Stimulated activated CD4-positive, alpha-beta T cell treated with anti-CD3 and anti-CD28 coated beads, TNF-alpha, amount 100 ng/mL, for 48 hours (primary cell): ENCODE measurements at regions not wholly inside any gene's neighbourhood (a gene's known extent, or its start where the extent isn't known, plus 50 kb on each side); places are given as distances from the start of the nearest gene placed in this dataset.
"Not testable (repeated sequence)": the region's sequence is repeated elsewhere in the genome, so short reads cannot be mapped to it uniquely, and the experiment has no call there.

Experiments used
- DNase-seq, 3 donors: peaks; one replicate each; pipeline ENCODE4 v3.0.0-alpha.2; 2020; ENCODE audit warnings: low read depth in 3 of 3

GRCh38 chr10:33037726-33038125 is 79.7 kb upstream of the ITGB1 start:
- DNase-seq = no peak

GRCh38 chr10:33036670-33037069 is 78.6 kb upstream of the ITGB1 start:
- no peak for DNase-seq

GRCh38 chr10:33035411-33035810 is 77.4 kb upstream of the ITGB1 start:
- no peak for DNase-seq

DNA sequence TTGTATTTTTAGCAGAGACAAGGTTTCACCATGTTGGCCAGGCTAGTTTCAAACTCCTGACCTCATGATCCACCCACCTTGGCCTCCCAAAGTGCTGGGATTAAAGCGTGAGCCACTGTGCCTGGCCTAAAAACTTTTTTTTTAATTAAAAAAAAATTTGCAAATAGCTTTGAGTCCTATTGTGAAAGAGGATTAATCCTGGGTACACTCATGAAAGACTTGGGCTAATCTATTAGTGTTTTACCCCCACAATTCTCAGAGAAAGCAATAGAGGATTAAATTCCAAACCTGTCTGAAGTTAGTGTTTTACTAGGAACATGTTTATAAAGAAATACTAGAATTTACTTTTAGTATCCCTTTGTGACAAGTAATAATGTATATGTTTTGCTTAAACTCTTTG is 76.9 kb upstream of the ITGB1 start:
- DNase-seq = no peak

DNA sequence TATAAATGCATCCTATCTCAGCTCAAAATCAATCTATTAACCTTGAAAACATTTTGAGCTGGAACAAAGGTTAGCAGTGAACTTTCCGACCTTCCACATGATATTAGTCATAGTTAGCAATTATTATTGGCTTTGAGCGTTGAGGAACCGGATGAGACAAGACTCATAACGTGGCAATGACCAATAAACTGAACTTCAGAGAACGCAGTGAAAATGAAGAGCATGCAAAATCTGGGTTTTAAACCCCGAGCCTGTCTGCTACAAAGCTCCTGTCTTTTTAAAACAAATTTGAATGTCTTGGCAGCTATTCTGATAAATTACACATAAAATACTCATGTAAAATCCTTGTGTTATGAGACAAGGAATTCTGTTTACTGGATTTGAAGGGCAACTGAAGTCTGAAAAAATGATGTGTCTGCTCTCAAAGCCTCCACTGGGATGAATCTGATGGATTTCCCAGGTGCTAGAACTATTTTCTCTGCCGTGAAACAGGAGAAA is 74.7 kb upstream of the ITGB1 start:
- DNase-seq = no peak

- DNase-seq = no peak
Measured at GRCh38 chr10:33031815-33032653, 74.0 kb upstream of the ITGB1 start.

GRCh38 chr10:33031171-33031570 is 73.1 kb upstream of the ITGB1 start:
- no peak for DNase-seq

- not testable (repeated sequence) for DNase-seq
Measured at GRCh38 chr10:33028515-33028914, 70.5 kb upstream of the ITGB1 start.

- no peak for DNase-seq
Measured at GRCh38 chr10:33027088-33027487, 69.1 kb upstream of the ITGB1 start.

DNA sequence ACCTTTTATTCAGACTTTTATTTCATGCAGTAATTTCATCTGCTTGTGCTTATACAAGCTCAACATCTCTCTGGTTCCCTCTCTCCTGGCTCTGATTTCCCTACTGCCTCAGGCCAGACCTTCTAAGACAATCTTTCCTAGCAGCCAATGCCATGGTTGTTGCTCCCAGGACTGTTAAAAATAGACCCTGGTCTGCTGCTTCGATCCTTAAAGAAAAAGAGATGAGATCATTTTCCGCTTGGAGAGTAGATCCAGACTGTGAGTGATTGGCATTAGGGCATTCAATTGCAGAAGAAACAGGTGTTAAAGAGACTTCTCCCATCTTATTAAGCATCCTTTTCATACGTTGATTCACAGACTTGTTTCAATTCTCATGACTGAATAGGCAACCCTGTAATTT is 68.4 kb upstream of the ITGB1 start:
- DNase-seq = no peak

GRCh38 chr10:33025910-33026309 is 67.9 kb upstream of the ITGB1 start:
- DNase-seq = no peak

- DNase-seq = no peak
Measured at GRCh38 chr10:33025039-33025438, 67.0 kb upstream of the ITGB1 start.

DNA sequence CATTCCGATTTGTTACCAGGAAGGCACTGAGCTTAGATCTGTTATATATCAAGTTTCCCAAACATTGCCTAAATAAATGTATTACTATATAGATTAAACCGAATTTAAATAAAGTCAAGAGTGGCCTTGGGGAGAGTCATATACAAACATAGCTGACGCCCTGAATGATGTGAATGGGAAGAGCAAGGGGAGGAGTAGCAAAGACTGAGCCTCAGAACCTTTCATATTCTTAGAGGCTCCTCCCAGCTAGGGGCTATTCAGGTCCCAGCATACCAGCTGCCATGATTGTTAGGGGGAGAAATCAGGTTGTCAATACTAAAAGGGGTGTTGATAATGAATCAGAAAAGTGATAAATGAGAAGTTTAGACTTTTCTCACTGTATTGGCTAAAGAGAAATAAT is 64.7 kb upstream of the ITGB1 start:
- DNase-seq = no peak

- DNase-seq = no peak
Measured at GRCh38 chr10:33022090-33022489, 64.1 kb upstream of the ITGB1 start.

DNA sequence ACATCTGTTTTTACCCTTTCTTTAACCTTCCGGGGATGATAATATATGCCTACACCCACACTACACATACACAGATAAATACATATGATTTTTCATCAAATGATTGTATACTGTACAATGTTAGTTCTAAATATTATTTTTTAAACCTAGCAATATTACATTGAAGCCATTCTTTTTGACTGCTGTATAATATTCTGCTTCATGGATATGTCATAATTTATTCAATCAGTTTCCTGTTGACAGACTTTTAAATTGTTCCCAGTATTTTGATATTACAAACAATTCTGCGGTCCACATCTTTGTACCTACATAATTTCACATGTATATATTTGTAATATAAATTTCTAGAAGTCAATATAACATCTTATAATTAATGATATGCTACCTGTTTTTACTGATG is 59.0 kb upstream of the ITGB1 start:
- DNase-seq = no peak

DNA sequence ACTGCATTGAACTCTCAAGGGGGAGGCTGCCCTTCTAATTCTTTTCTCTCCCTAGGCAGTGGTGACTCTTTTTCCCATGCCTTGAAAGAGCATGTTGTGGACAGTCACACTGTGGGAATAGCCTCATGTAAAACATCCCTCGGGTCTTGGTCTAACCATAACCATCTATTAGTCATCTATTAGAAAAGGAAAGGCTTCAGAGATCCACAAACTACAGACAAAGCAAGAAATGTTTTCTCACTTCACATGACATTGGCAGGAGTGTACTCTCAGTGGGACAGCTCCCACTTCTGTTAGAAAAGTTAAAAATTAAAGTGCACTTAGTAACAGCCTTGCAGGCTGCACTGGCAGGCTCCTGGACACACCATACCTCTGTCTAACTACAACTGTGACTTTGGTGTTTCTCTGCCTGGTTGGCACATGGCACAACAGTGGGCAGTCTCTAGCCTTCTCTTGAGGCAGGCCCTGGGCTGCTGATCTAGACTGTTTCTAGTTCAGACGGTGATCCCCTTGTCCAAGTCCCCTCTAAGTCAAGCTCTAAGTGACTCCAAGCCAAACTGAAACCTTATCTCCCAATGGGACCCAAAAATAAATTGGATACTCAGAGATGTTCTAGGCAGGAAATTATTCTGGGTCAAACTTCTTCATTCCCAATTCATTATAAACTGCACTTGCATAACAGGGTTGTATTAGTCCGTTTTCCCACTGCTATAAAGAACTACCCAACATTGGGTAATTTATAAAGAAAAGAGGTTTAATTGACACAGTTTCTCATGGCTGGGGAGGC is 57.9 kb upstream of the ITGB1 start:
- DNase-seq = no peak

- DNase-seq = not testable (repeated sequence)
Measured at GRCh38 chr10:33013331-33013730, 55.3 kb upstream of the ITGB1 start.

DNA sequence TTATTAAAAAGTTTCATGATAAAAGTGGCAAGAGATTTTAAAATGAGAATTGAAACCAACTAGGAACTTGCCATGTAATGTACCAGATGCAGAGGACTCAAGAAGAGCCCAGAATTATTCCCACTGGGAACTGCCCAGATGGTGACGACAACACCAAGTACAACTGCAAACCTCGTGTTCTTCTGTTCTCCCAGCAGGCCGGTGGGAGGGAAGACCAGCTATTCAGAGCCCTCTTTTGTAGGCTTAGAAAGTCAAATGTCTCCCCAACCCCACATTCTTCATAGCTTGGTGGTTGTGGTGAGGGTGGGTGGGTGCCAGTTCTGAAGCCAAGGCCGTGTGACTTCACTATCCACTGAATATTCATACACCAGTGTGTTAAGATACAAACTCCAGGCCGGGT is 54.3 kb upstream of the ITGB1 start:
- no peak for DNase-seq

DNA sequence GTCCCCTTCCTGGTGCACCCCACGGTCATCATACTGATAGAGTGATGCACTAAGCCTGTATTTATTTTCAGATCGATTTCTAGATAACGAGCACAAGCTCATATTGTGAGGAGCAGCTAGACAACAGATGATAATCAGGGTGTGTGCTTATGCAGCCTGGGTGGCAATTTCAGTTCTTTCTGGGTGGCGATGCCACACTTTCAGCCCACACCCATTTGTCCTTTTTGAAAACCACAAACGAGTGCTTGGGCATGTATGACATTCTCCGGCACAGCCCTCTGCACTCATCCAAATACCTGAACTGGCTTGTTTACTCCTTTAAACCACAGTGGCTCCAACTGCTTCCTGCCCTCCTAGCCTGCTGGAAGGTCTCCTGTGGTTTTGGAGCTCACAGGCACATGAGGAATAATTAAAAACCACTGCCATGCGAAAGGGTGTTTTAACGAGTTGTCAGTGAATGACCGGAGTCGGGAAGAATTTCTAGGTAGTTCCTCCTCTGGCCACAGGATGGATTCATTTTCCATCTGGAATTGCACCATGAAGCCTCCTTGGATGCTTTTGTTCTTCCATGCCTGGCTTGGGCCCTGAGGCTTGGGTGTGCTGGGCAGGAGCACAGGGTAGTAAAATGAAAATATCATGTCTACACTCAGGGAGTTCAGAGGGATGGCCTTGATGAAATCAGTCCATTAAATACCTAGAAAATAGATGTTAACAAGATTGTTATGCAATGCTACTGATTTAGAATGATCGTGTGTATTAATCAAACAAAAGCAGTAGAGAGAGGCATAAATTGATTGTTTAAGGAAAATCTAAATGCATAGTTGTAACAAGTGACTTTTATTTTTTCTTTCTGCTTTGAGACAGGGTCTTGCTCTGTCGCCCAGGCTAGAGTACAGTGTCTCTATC is 52.4 kb upstream of the ITGB1 start:
- DNase-seq = no peak

GRCh38 chr10:33009244-33010131 is 51.5 kb upstream of the ITGB1 start:
- DNase-seq = no peak
